DOHH2 (cell line): ENCODE measurements at regions not wholly inside any gene's neighbourhood (a gene's known extent, or its start where the extent isn't known, plus 50 kb on each side); places are given as distances from the start of the nearest gene placed in this dataset.

Experiments used
- H3F3A ChIP-seq: fragments of 200-600 bp; sonication (generic), shearing (Covaris generic); 2 replicates; pipeline ENCODE4 v1.6.0; 2016; ENCODE audit warnings: antibody characterized with exemption, mild to moderate bottlenecking; ENCODE audit not compliant: control insufficient read depth, insufficient read depth
- H3K27ac ChIP-seq: fragments of 200-600 bp; sonication (generic); 2 replicates; pipeline ENCODE4 v1.5.1; 2014; ENCODE audit warnings: low read depth, mild to moderate bottlenecking, low read length, moderate library complexity
- H3K27me3 ChIP-seq: fragments of 200-600 bp; sonication (generic); 2 replicates; pipeline ENCODE4 v1.6.1; 2014; ENCODE audit warnings: mild to moderate bottlenecking, low read length, mixed read lengths; ENCODE audit not compliant: control insufficient read depth
- H3K36me3 ChIP-seq: fragments of 200-600 bp; sonication (generic); 2 replicates; pipeline ENCODE4 v1.6.1; 2014; ENCODE audit warnings: mild to moderate bottlenecking, low read length, moderate library complexity, mixed read lengths; ENCODE audit not compliant: control insufficient read depth
- H3K4me1 ChIP-seq: fragments of 200-600 bp; sonication (generic); 2 replicates; pipeline ENCODE4 v1.6.1; 2014; ENCODE audit warnings: mild to moderate bottlenecking, low read length, mixed read lengths; ENCODE audit not compliant: control insufficient read depth
- H3K4me2 ChIP-seq: fragments of 200-600 bp; sonication (generic); 2 replicates; pipeline ENCODE4 v1.6.0; 2014; ENCODE audit warnings: mild to moderate bottlenecking, low read length, moderate library complexity
- H3K4me3 ChIP-seq: fragments of 200-600 bp; sonication (generic); 2 replicates; pipeline ENCODE4 v1.5.1; 2014; ENCODE audit warnings: mild to moderate bottlenecking, low read length, mixed read lengths
- H3K79me2 ChIP-seq: fragments of 200-600 bp; sonication (generic); 2 replicates; pipeline ENCODE4 v1.6.1; 2014; ENCODE audit warnings: mild to moderate bottlenecking, low read length, mixed read lengths; ENCODE audit not compliant: control insufficient read depth
- H3K9me2 ChIP-seq: fragments of 200-600 bp; sonication (generic); replicated peaks from 2 replicates; pipeline ENCODE4 v1.6.1; 2014; ENCODE audit warnings: mild to moderate bottlenecking, low read length, mixed read lengths; ENCODE audit not compliant: control insufficient read depth
- H3K9me3 ChIP-seq: fragments of 200-600 bp; sonication (generic); 2 replicates; pipeline ENCODE4 v1.6.1; 2014; ENCODE audit warnings: antibody characterized with exemption, low read length, mixed read lengths; ENCODE audit not compliant: control insufficient read depth, insufficient read depth
- H4K20me1 ChIP-seq: fragments of 200-600 bp; sonication (generic); 2 replicates; pipeline ENCODE4 v1.6.0; 2014; ENCODE audit warnings: low read depth, mild to moderate bottlenecking, antibody characterized with exemption, low read length, moderate library complexity; ENCODE audit not compliant: control insufficient read depth, insufficient read depth
- CTCF ChIP-seq: fragments of 200-600 bp; sonication (generic); IDR thresholded peaks from one replicate; pipeline ENCODE4 v1.5.1; 2014; ENCODE audit warnings: antibody characterized with exemption, mild to moderate bottlenecking, low read depth, low read length; ENCODE audit not compliant: poor library complexity, severe bottlenecking
- EZH2phosphoT487 ChIP-seq: fragments of 200-600 bp; sonication (generic); IDR thresholded peaks from 2 replicates; pipeline ENCODE4 v1.6.1; 2017; ENCODE audit warnings: borderline replicate concordance, mild to moderate bottlenecking, antibody characterized with exemption, low read length, moderate library complexity, mixed read lengths

- no peak overlapping the region for H3K4me2 ChIP-seq
- no peak overlapping the region for H3K4me3 ChIP-seq
- no peaks in the 10 kb centered on the region for H3F3A ChIP-seq
- H3K4me1 ChIP-seq: no peaks in the 10 kb centered on the region
- H3K27ac ChIP-seq: no peak overlapping the region
- H3K36me3 ChIP-seq: no peaks in the 10 kb centered on the region
- H3K9me2 ChIP-seq: no peaks in the 10 kb centered on the region
- H3K9me3 ChIP-seq: no peaks in the 10 kb centered on the region
- no peaks in the 10 kb centered on the region for H4K20me1 ChIP-seq
- no peaks in the 10 kb centered on the region for H3K79me2 ChIP-seq
- no peaks in the 10 kb centered on the region for H3K27me3 ChIP-seq
- TF ChIP-seq EZH2phosphoT487: no peak
- no peak for TF ChIP-seq CTCF
These were observed 405.7 kb downstream of the RFPL4B start for GRCh38 chr6:112752791-112753190.

- Histone ChIP-seq H3K27ac (no peak overlapping the region), H3K4me2 (no peak overlapping the region), H3K4me1 (no peaks in the 10 kb centered on the region), H3K36me3 (no peaks in the 10 kb centered on the region), H3K79me2 (no peaks in the 10 kb centered on the region), H3K9me2 (no peaks in the 10 kb centered on the region), H3F3A (no peaks in the 10 kb centered on the region), H3K9me3 (no peaks in the 10 kb centered on the region), H4K20me1 (no peaks in the 10 kb centered on the region), H3K4me3 (no peak overlapping the region), H3K27me3 (no peaks in the 10 kb centered on the region)
- no peak for TF ChIP-seq CTCF
- no peak for TF ChIP-seq EZH2phosphoT487
These were observed 413.7 kb downstream of the RFPL4B start for GRCh38 chr6:112760831-112761230.

- H3K36me3 ChIP-seq: no peaks in the 10 kb centered on the region
- H3K79me2 ChIP-seq: no peaks in the 10 kb centered on the region
- no peaks in the 10 kb centered on the region for H3F3A ChIP-seq
- H3K9me2 ChIP-seq: no peaks in the 10 kb centered on the region
- TF ChIP-seq CTCF (no peak), EZH2phosphoT487 (no peak)
- H3K4me3 ChIP-seq: no peak overlapping the region
- H3K4me2 ChIP-seq: no peak overlapping the region
- H3K27ac ChIP-seq: no peak overlapping the region
- H4K20me1 ChIP-seq: no peaks in the 10 kb centered on the region
- H3K27me3 ChIP-seq: no peaks in the 10 kb centered on the region
- H3K9me3 ChIP-seq: no peaks in the 10 kb centered on the region
- no peaks in the 10 kb centered on the region for H3K4me1 ChIP-seq
These were observed 414.6 kb downstream of the RFPL4B start for GRCh38 chr6:112761740-112762139.

- H3K9me3 ChIP-seq: no peaks in the 10 kb centered on the region; the same call in 1 of the 2 replicates
- no peaks in the 10 kb centered on the region for H3K79me2 ChIP-seq
- no peaks in the 10 kb centered on the region for H3K4me1 ChIP-seq
- H3K36me3 ChIP-seq: no peaks in the 10 kb centered on the region
- no peaks in the 10 kb centered on the region for H3K27me3 ChIP-seq
- no peak overlapping the region for H3K4me3 ChIP-seq
- no peaks in the 10 kb centered on the region for H3F3A ChIP-seq
- H3K4me2 ChIP-seq: no peak overlapping the region
- H4K20me1 ChIP-seq: no peaks in the 10 kb centered on the region
- no peak for TF ChIP-seq CTCF
- no peak for TF ChIP-seq EZH2phosphoT487
- no peak overlapping the region for H3K27ac ChIP-seq
- no peaks in the 10 kb centered on the region for H3K9me2 ChIP-seq
These were observed 417.2 kb downstream of the RFPL4B start for GRCh38 chr6:112764377-112764776.
